Calu3 (cell line): ENCODE measurements at regions not wholly inside any gene's neighbourhood (a gene's known extent, or its start where the extent isn't known, plus 50 kb on each side); places are given as distances from the start of the nearest gene placed in this dataset.

Source experiments
- BruUV-seq: library from RNA; stranded (reverse); fragments of 400-500 nt; replicated peaks from 2 replicates; lab custom pipeline; 2021; lab: Mats Ljungman, UMichigan
- CTCF ChIA-PET: fragments of 300-600 bp; sonication (Branson Sonifier 250); formaldehyde crosslinking; loops from one replicate; lab custom pipeline; 2022; ENCODE audit warnings: antibody characterized with exemption; lab: Charles Lee
- DNase-seq: peaks from one replicate; pipeline ENCODE4 v3.0.0; 2022
- H3K27ac Mint-ChIP-seq: one replicate; pipeline ENCODE4 v1.8.0; 2022; ENCODE audit warnings: mixed read lengths; ENCODE audit not compliant: unreplicated experiment
- H3K27me3 Mint-ChIP-seq: one replicate; pipeline ENCODE4 v1.8.0; 2022; ENCODE audit warnings: mixed read lengths; ENCODE audit not compliant: unreplicated experiment
- H3K36me3 Mint-ChIP-seq: one replicate; pipeline ENCODE4 v1.8.0; 2022; ENCODE audit warnings: mild to moderate bottlenecking, moderate library complexity, mixed read lengths; ENCODE audit not compliant: insufficient read depth, unreplicated experiment
- H3K4me1 Mint-ChIP-seq: one replicate; pipeline ENCODE4 v1.8.0; 2022; ENCODE audit warnings: mild to moderate bottlenecking, low read depth, mixed read lengths; ENCODE audit not compliant: unreplicated experiment
- H3K4me3 Mint-ChIP-seq: one replicate; pipeline ENCODE4 v1.8.0; 2022; ENCODE audit warnings: mild to moderate bottlenecking, low read depth, moderate library complexity, mixed read lengths; ENCODE audit not compliant: unreplicated experiment
- H3K9me3 Mint-ChIP-seq: one replicate; pipeline ENCODE4 v1.8.0; 2022; ENCODE audit warnings: low read depth, mixed read lengths; ENCODE audit not compliant: unreplicated experiment
- CTCF ChIP-seq: fragments of 200-600 bp; IDR thresholded peaks from one replicate; pipeline ENCODE4 v1.8.0; 2022; ENCODE audit warnings: antibody characterized with exemption; ENCODE audit not compliant: unreplicated experiment
- intact Hi-C: fragments of 100-400 bp; cut with micrococcal nuclease; formaldehyde crosslinking; loops from one replicate; pipeline ENCODE4 v1.10.0; 2022; ENCODE audit not compliant: unreplicated experiment

DNA sequence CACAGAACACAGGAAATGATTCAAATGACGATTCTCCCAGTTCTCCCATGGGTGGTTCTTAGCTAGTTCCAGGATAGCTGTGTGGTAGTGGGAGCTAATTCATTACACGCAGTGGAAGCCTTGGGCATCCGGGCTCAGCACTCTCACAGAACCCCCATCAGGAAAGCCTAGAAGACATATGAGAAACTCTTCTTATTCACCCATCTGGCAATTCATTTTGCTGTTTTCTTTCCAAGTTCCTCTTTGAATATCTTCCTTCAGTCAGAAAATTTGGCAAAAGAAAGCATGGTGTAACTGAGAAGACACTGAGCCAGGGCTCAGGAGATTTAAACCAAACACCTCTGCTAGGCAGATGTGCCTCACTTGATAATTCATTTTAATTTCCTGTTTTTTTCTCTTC, 85.2 kb upstream of the FN1 start:
- intact Hi-C loops, result no loop called here
- Mint-ChIP-seq H3K27me3 (no peaks in the 10 kb centered on the region), H3K4me3 (no peak overlapping the region), H3K27ac (no peak overlapping the region), H3K36me3 (no peaks in the 10 kb centered on the region), H3K9me3 (no peaks in the 10 kb centered on the region), H3K4me1 (no peaks in the 10 kb centered on the region)
- no TSS peak for BruUV-seq
- CTCF ChIA-PET, result no interaction called here
- TF ChIP-seq CTCF, result no peak
- DNase-seq, result no peak

DNA sequence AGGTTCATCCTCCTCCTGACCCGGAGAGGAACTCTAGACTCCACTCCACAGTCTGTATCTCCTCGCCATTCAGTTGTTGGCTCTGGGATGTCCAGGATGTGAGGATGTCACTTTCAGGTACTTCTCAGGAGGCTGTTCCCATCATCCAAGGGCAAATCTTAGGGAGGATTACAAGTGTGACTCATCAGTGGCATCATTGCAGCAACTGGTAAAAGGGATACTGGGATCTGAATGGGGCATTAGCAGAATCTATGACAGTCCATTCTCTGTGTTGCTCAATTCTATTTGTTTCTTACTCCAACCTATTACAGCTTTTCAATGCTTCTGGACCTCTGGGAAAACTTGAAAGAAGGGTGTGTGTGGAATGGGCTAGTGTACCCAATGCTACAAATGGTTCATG, 81.5 kb upstream of the FN1 start:
- H3K27ac Mint-ChIP-seq, result no peak overlapping the region
- BruUV-seq, result no TSS peak
- H3K36me3 Mint-ChIP-seq, result no peaks in the 10 kb centered on the region
- no peak for DNase-seq
- H3K9me3 Mint-ChIP-seq, result no peaks in the 10 kb centered on the region
- no peak overlapping the region for H3K4me3 Mint-ChIP-seq
- no peaks in the 10 kb centered on the region for H3K4me1 Mint-ChIP-seq
- no peaks in the 10 kb centered on the region for H3K27me3 Mint-ChIP-seq
- CTCF ChIA-PET, result no interaction called here
- TF ChIP-seq CTCF, result no peak
- intact Hi-C loops, result no loop called here

DNA sequence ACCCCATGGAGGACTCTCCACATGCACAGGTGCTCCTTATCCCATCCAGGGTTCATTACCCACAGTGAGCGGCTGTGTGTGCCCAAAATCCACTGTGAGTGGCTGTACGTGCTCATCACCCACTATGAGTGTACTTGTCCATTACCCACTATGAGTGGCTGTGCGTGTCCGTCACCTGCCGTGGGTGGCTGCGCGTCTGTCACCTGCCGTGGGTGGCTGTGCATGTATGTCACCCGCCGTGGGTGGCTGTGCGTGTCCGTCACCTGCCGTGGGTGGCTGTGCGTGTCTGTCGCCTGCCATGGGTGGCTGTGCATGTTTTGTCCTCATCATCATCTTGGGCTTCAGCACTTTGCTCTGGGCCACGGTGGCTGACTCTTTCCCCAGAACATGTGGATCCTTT, 78.6 kb upstream of the FN1 start:
- BruUV-seq, result no TSS peak
- CTCF ChIA-PET, result no interaction called here
- Mint-ChIP-seq H3K9me3 (no peaks in the 10 kb centered on the region), H3K27ac (no peak overlapping the region), H3K4me1 (no peaks in the 10 kb centered on the region), H3K36me3 (no peaks in the 10 kb centered on the region), H3K27me3 (no peaks in the 10 kb centered on the region), H3K4me3 (no peak overlapping the region)
- no peak for DNase-seq
- intact Hi-C loops, result no loop called here
- TF ChIP-seq CTCF, result no peak

DNA sequence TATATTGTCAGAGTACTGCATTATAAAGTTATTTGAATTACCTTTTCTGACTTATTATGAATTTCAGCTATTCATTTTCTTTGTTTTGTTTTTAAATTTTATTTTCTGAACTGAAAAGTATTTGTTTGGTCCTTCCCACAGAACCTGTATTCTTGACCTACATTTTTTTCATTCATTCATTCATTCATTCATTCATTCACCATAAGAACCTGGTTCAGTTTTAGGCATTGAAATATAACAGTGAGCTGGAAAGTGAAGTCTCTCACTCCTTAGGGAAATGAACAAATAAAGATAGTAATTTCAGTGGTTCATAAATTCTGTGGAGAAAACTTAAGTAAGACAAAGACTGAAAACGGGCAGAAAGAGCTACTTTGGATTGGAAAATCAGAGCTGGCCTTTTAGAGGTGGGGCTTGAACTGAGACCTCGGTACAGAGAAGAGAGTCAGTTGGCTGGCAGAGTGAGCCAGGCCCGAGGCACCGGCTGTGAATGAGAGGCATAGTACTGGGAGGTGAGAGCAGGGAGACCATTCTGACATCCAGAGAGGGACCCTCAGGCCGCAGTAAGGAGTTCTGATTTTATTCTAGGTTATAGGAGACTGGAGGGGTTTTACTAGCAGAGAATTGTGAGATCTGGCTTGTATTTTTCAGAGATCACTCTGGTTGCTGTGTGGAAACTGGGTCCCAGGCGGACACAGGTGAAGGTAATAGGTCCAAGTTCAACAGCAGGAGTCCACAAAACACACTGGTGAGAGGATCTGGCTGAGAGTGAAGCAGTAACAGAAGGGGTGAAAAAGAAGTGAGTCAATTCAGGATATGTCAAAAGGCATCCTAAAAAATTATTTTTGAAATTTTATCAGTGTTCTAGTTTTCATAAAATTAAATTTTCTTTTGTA, 75.8 kb upstream of the FN1 start:
- H3K36me3 Mint-ChIP-seq, result no peaks in the 10 kb centered on the region
- DNase-seq, result no peak
- H3K4me1 Mint-ChIP-seq, result peaks cover 5% of the 10 kb centered on the region
- no peak overlapping the region for H3K4me3 Mint-ChIP-seq
- no peak overlapping the region for H3K27ac Mint-ChIP-seq
- H3K9me3 Mint-ChIP-seq, result no peaks in the 10 kb centered on the region
- TF ChIP-seq CTCF, result no peak
- intact Hi-C loops, result no loop called here
- no TSS peak for BruUV-seq
- CTCF ChIA-PET, result no interaction called here
- H3K27me3 Mint-ChIP-seq, result no peaks in the 10 kb centered on the region
